ENCODE measurements at regions not wholly inside any gene's neighbourhood (a gene's known extent, or its start where the extent isn't known, plus 50 kb on each side); places are given as distances from the start of the nearest gene placed in this dataset.

- ChIA-PET CTCF (no interaction called here), POLR2A (no interaction called here)
- 47% methylated on average over 6 of the region's 9 CpGs for WGBS (ENCODE audit: insufficient coverage)
Measured at GRCh38 chr7:153422291-153423209, 629.6 kb upstream of the DPP6 start.

DNA sequence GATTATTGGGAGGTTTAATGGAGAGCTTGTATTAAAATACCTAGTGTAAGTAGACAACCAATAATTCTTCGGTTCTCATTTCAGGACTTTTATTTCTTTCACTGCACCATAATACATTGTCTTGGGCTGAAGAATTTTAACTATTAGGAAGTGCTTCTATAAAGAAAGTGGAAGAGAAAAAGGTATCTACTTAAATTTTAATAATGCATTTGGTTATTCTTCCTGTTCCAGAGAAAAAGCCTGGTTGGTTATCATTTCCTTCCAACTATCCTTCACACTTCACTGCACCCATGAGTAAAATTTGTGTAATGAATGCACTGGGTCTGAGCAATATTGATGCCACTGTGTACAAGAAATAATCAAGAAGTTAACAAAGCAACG, 629.0 kb upstream of the DPP6 start:
- Histone ChIP-seq H3K4me1 (ENCODE audit: control extremely low read depth in 1 of 4, control insufficient read depth in 4 of 4, insufficient read depth in 4 of 4, low read length in 3 of 4) (no peaks in the 10 kb centered on the region), H3K9me3 (ENCODE audit: control extremely low read depth in 1 of 5, control insufficient read depth in 4 of 5, insufficient read depth in 2 of 5, low read depth in 1 of 5, low read length in 4 of 5) (no peaks in the 10 kb centered on the region), H3K4me3 (ENCODE audit: control insufficient read depth in 1 of 7, extremely low read depth in 1 of 7, insufficient read depth in 4 of 7, low read depth in 2 of 7, low read length in 6 of 7) (no peak overlapping the region), H3K36me3 (ENCODE audit: control insufficient read depth in 4 of 4, insufficient read depth in 4 of 4, low read length in 3 of 4) (no peaks in the 10 kb centered on the region), H3K27ac (ENCODE audit: insufficient read depth in 1 of 2, low read depth in 1 of 2, low read length in 2 of 2, poor library complexity in 1 of 2, severe bottlenecking in 2 of 2) (no peak overlapping the region), H3K27me3 (replicated peaks in 2 of 5; ENCODE audit: control insufficient read depth in 4 of 5, insufficient read depth in 5 of 5, low read length in 4 of 5) (no peaks in the 10 kb centered on the region)
- 100% methylated on average over 1 of the region's 2 CpGs for WGBS (ENCODE audit: insufficient coverage)
- POLR2A ChIA-PET: no interaction called here
- DNase-seq: no peak
- CTCF ChIA-PET: no interaction called here

More at GRCh38 chr7:153422291-153423209, 629.6 kb upstream of the DPP6 start:
- Histone ChIP-seq H3K27ac (ENCODE audit: insufficient read depth in 1 of 2, low read depth in 1 of 2, low read length in 2 of 2, poor library complexity in 1 of 2, severe bottlenecking in 2 of 2) (no peak overlapping the region), H3K4me1 (ENCODE audit: control extremely low read depth in 1 of 4, control insufficient read depth in 4 of 4, insufficient read depth in 4 of 4, low read length in 3 of 4) (no peaks in the 10 kb centered on the region), H3K4me3 (ENCODE audit: control insufficient read depth in 1 of 7, extremely low read depth in 1 of 7, insufficient read depth in 4 of 7, low read depth in 2 of 7, low read length in 6 of 7) (no peak overlapping the region), H3K36me3 (ENCODE audit: control insufficient read depth in 4 of 4, insufficient read depth in 4 of 4, low read length in 3 of 4) (no peaks in the 10 kb centered on the region), H3K27me3 (replicated peaks in 2 of 5; ENCODE audit: control insufficient read depth in 4 of 5, insufficient read depth in 5 of 5, low read length in 4 of 5) (no peaks in the 10 kb centered on the region), H3K9me3 (ENCODE audit: control extremely low read depth in 1 of 5, control insufficient read depth in 4 of 5, insufficient read depth in 2 of 5, low read depth in 1 of 5, low read length in 4 of 5) (peaks cover 0 to 1% (median 0%) of the 10 kb centered on the region in 5 experiments)
- DNase-seq: no peak

GRCh38 chr7:153430931-153431330, 621.3 kb upstream of the DPP6 start:
- POLR2A ChIA-PET: no interaction called here
- 62% methylated on average over 2 of the region's 5 CpGs for WGBS (ENCODE audit: insufficient coverage)

DNA sequence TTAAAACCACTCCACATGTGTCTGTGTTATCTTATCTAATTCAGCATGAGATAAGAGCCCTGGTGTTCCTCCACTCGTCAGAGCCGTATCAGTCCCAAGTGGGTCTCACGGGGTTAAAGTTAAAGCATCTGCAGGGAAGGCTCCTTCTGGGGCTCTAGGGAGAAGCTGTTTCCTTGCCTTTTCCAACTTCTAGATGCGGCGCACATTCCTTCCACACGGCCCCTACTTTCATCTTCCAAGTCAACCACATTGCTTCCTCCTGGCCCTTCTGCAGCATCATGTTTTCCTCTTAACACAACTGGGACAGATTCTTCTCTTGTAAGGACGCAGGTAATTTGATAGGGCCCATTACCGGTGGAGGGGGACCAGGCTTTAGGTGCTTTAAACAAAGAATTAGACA, 620.1 kb upstream of the DPP6 start:
- POLR2A ChIA-PET: no interaction called here
- Histone ChIP-seq H3K4me1 (ENCODE audit: control extremely low read depth in 1 of 4, control insufficient read depth in 4 of 4, insufficient read depth in 4 of 4, low read length in 3 of 4) (no peaks in the 10 kb centered on the region), H3K27me3 (replicated peaks in 2 of 5; ENCODE audit: control insufficient read depth in 4 of 5, insufficient read depth in 5 of 5, low read length in 4 of 5) (no peaks in the 10 kb centered on the region), H3K36me3 (ENCODE audit: control insufficient read depth in 4 of 4, insufficient read depth in 4 of 4, low read length in 3 of 4) (no peaks in the 10 kb centered on the region), H3K27ac (ENCODE audit: insufficient read depth in 1 of 2, low read depth in 1 of 2, low read length in 2 of 2, poor library complexity in 1 of 2, severe bottlenecking in 2 of 2) (no peak overlapping the region), H3K4me3 (ENCODE audit: control insufficient read depth in 1 of 7, extremely low read depth in 1 of 7, insufficient read depth in 4 of 7, low read depth in 2 of 7, low read length in 6 of 7) (no peak overlapping the region), H3K9me3 (ENCODE audit: control extremely low read depth in 1 of 5, control insufficient read depth in 4 of 5, insufficient read depth in 2 of 5, low read depth in 1 of 5, low read length in 4 of 5) (peaks cover 0 to 2% (median 0%) of the 10 kb centered on the region in 5 experiments)
- CTCF ChIA-PET: no interaction called here
- WGBS (ENCODE audit: insufficient coverage): 54% methylated on average over 8 of the region's 8 CpGs
- no peak for DNase-seq

More at GRCh38 chr7:153430931-153431330, 621.3 kb upstream of the DPP6 start:
- Histone ChIP-seq H3K4me3 (ENCODE audit: control insufficient read depth in 1 of 7, extremely low read depth in 1 of 7, insufficient read depth in 4 of 7, low read depth in 2 of 7, low read length in 6 of 7) (no peak overlapping the region), H3K27ac (ENCODE audit: insufficient read depth in 1 of 2, low read depth in 1 of 2, low read length in 2 of 2, poor library complexity in 1 of 2, severe bottlenecking in 2 of 2) (no peak overlapping the region), H3K9me3 (ENCODE audit: control extremely low read depth in 1 of 5, control insufficient read depth in 4 of 5, insufficient read depth in 2 of 5, low read depth in 1 of 5, low read length in 4 of 5) (peaks cover 0 to 2% (median 0%) of the 10 kb centered on the region in 5 experiments), H3K36me3 (ENCODE audit: control insufficient read depth in 4 of 4, insufficient read depth in 4 of 4, low read length in 3 of 4) (no peaks in the 10 kb centered on the region), H3K27me3 (replicated peaks in 2 of 5; ENCODE audit: control insufficient read depth in 4 of 5, insufficient read depth in 5 of 5, low read length in 4 of 5) (no peaks in the 10 kb centered on the region), H3K4me1 (ENCODE audit: control extremely low read depth in 1 of 4, control insufficient read depth in 4 of 4, insufficient read depth in 4 of 4, low read length in 3 of 4) (no peaks in the 10 kb centered on the region)
- CTCF ChIA-PET: no interaction called here
- no peak for DNase-seq

GRCh38 chr7:153433223-153433622, 619.0 kb upstream of the DPP6 start:
- POLR2A ChIA-PET: no interaction called here
- WGBS (ENCODE audit: insufficient coverage): 93% methylated on average over 5 of the region's 8 CpGs
- CTCF ChIA-PET: no interaction called here

DNA sequence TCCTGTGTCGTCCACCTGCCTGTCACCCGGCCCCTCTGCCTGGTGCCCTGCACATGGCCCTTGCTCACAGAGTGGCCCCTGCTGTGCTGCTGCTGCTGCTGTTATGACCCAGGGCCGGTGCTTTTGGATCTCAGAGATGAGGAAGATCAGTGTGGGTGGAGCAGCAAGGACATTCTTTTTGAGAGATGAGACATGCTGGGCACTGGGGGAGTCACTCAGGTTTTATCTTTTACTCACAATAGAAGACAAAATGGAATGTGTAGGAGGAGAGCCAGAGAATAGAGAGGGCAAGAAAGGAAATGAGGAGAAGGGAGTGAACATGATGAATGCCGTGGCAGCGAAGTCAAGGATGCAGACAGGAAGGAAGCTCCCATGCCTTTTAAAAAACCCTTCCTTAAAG, 611.5 kb upstream of the DPP6 start:
- POLR2A ChIA-PET: no interaction called here
- no peaks in the 10 kb centered on the region for H3K36me3 ChIP-seq (ENCODE audit: control insufficient read depth in 4 of 4, insufficient read depth in 4 of 4, low read length in 3 of 4)
- no peaks in the 10 kb centered on the region for H3K9me3 ChIP-seq (ENCODE audit: control extremely low read depth in 1 of 5, control insufficient read depth in 4 of 5, insufficient read depth in 2 of 5, low read depth in 1 of 5, low read length in 4 of 5)
- no peak for DNase-seq
- CTCF ChIA-PET: no interaction called here
- H3K4me1 ChIP-seq (ENCODE audit: control extremely low read depth in 1 of 4, control insufficient read depth in 4 of 4, insufficient read depth in 4 of 4, low read length in 3 of 4): no peaks in the 10 kb centered on the region
- 77% methylated on average over 5 of the region's 5 CpGs for WGBS (ENCODE audit: insufficient coverage)
- no peak overlapping the region for H3K27ac ChIP-seq (ENCODE audit: insufficient read depth in 1 of 2, low read depth in 1 of 2, low read length in 2 of 2, poor library complexity in 1 of 2, severe bottlenecking in 2 of 2)
- no peak overlapping the region for H3K4me3 ChIP-seq (ENCODE audit: control insufficient read depth in 1 of 7, extremely low read depth in 1 of 7, insufficient read depth in 4 of 7, low read depth in 2 of 7, low read length in 6 of 7)
- no peaks in the 10 kb centered on the region for H3K27me3 ChIP-seq (replicated peaks in 2 of 5; ENCODE audit: control insufficient read depth in 4 of 5, insufficient read depth in 5 of 5, low read length in 4 of 5)

More at GRCh38 chr7:153433223-153433622, 619.0 kb upstream of the DPP6 start:
- no peaks in the 10 kb centered on the region for H3K36me3 ChIP-seq (ENCODE audit: control insufficient read depth in 4 of 4, insufficient read depth in 4 of 4, low read length in 3 of 4)
- no peak for DNase-seq
- no peaks in the 10 kb centered on the region for H3K4me1 ChIP-seq (ENCODE audit: control extremely low read depth in 1 of 4, control insufficient read depth in 4 of 4, insufficient read depth in 4 of 4, low read length in 3 of 4)
- no peak overlapping the region for H3K27ac ChIP-seq (ENCODE audit: insufficient read depth in 1 of 2, low read depth in 1 of 2, low read length in 2 of 2, poor library complexity in 1 of 2, severe bottlenecking in 2 of 2)
- no peaks in the 10 kb centered on the region for H3K27me3 ChIP-seq (replicated peaks in 2 of 5; ENCODE audit: control insufficient read depth in 4 of 5, insufficient read depth in 5 of 5, low read length in 4 of 5)
- H3K9me3 ChIP-seq (ENCODE audit: control extremely low read depth in 1 of 5, control insufficient read depth in 4 of 5, insufficient read depth in 2 of 5, low read depth in 1 of 5, low read length in 4 of 5): peaks cover 0 to 2% (median 0%) of the 10 kb centered on the region in 5 experiments
- H3K4me3 ChIP-seq (ENCODE audit: control insufficient read depth in 1 of 7, extremely low read depth in 1 of 7, insufficient read depth in 4 of 7, low read depth in 2 of 7, low read length in 6 of 7): no peak overlapping the region

DNA sequence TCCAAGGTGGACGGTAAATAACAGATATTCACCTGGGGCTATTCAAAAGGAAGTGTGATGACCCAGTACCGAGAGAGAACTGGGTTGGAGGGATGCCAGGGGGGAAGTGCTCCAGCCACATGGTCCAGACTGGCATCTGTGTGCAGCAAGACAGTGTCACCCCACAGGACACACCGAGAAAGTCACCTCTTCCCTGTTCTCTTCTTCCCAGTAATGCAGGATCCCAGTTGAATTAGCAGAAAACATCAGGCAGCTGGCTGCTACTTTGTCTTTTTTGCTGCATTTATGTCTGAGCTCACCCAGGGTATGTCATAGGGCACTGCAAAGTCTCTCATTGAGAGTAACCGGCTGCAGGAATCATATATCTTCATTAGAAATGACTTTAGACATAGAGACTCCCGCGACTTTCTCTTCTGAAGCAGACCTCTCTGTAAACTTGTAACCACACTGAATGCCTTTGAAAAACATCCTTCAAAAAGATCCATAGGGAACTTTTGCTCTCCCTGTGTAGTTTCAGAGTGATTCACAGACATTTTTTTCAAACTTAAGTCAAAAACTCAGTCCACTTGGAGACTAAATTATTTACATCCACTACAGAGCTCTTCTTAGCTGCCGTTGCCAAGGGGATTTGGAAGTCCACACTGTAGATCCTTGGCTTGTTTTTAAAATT, 609.0 kb upstream of the DPP6 start:
- CTCF ChIA-PET: no interaction called here
- no peaks in the 10 kb centered on the region for H3K4me1 ChIP-seq (ENCODE audit: control extremely low read depth in 1 of 4, control insufficient read depth in 4 of 4, insufficient read depth in 4 of 4, low read length in 3 of 4)
- POLR2A ChIA-PET: no interaction called here
- 87% methylated on average over 6 of the region's 7 CpGs for WGBS (ENCODE audit: insufficient coverage)
- no peaks in the 10 kb centered on the region for H3K27me3 ChIP-seq (replicated peaks in 2 of 5; ENCODE audit: control insufficient read depth in 4 of 5, insufficient read depth in 5 of 5, low read length in 4 of 5)
- no peak for DNase-seq
- H3K9me3 ChIP-seq (ENCODE audit: control extremely low read depth in 1 of 5, control insufficient read depth in 4 of 5, insufficient read depth in 2 of 5, low read depth in 1 of 5, low read length in 4 of 5): no peaks in the 10 kb centered on the region
- H3K27ac ChIP-seq (ENCODE audit: insufficient read depth in 1 of 2, low read depth in 1 of 2, low read length in 2 of 2, poor library complexity in 1 of 2, severe bottlenecking in 2 of 2): no peak overlapping the region
- H3K4me3 ChIP-seq (ENCODE audit: control insufficient read depth in 1 of 7, extremely low read depth in 1 of 7, insufficient read depth in 4 of 7, low read depth in 2 of 7, low read length in 6 of 7): no peak overlapping the region
- no peaks in the 10 kb centered on the region for H3K36me3 ChIP-seq (ENCODE audit: control insufficient read depth in 4 of 4, insufficient read depth in 4 of 4, low read length in 3 of 4)

Measured in common myeloid progenitor, CD34-positive (primary cell).